A549 (cell line): ENCODE measurements at regions not wholly inside any gene's neighbourhood (a gene's known extent, or its start where the extent isn't known, plus 50 kb on each side); places are given as distances from the start of the nearest gene placed in this dataset.
"Not testable (repeated sequence)": the region's sequence is repeated elsewhere in the genome, so short reads cannot be mapped to it uniquely, and the experiment has no call there.

Source experiments
- ATAC-seq, 2 experiments: fragments of 200-7000 bp in 1 of 2; fragments of >200 bp in 1 of 2; cut with Nextera tagmentation in 1 of 2; cut with Tn5 transposase in 1 of 2; 3 replicates each; pipeline versions ENCODE4 v1.8.0 to v1.9.1; 2018 to 2020; ENCODE audit warnings: mild to moderate bottlenecking in 1 of 2, moderate library complexity in 1 of 2
- CTCF ChIA-PET: fragments of 300-600 bp; sonication (Branson Sonifier 250); formaldehyde crosslinking; extraction: SDS; loops from one replicate; lab custom pipeline; 2021; ENCODE audit warnings: antibody characterized with exemption, inconsistent platforms; lab: Yijun Ruan, JAX
- POLR2A ChIA-PET: fragments of 350-600 bp; formaldehyde crosslinking; extraction: SDS; loops from one replicate; lab custom pipeline; 2021; ENCODE audit warnings: antibody characterized with exemption, inconsistent platforms; lab: Yijun Ruan, JAX
- DNase-seq, 2 experiments: peaks; one replicate each; pipeline versions ENCODE4 v3.0.0 to v3.0.0-alpha.2; 2011 to 2016; ENCODE audit warnings: low read depth in 1 of 2, low spot score in 1 of 2
- FAIRE-seq: peaks from 2 replicates; lab custom pipeline; 2011; peaks lifted over from hg19 to GRCh38; lab: Jason Lieb, UNC
- H3K27ac ChIP-seq, 2 experiments: fragments of >200 bp; sonication (Bioruptor Twin); formaldehyde crosslinking; 3 replicates each; pipeline ENCODE4 v1.5.1; 2016 to 2017
- H3K4me1 ChIP-seq: fragments of >200 bp; sonication (Bioruptor Twin); formaldehyde crosslinking; 3 replicates; pipeline ENCODE4 v1.6.1; 2016
- H3K4me2 ChIP-seq: fragments of >200 bp; sonication (Bioruptor Twin); formaldehyde crosslinking; 3 replicates; pipeline ENCODE4 v1.6.1; 2016
- H3K4me3 ChIP-seq: fragments of >200 bp; sonication (Bioruptor Twin); formaldehyde crosslinking; 3 replicates; pipeline ENCODE4 v1.5.1; 2016
- H3K9me3 ChIP-seq: fragments of >200 bp; sonication (Bioruptor Twin); formaldehyde crosslinking; 3 replicates; pipeline ENCODE4 v1.6.1; 2016
- CEBPB ChIP-seq, 2 experiments: fragments of >200 bp in 1 of 2; sonication (Bioruptor Twin) in 1 of 2; formaldehyde crosslinking in 1 of 2; IDR thresholded peaks; 2 replicates each; pipeline ENCODE4 v1.6.1; 2012 to 2016
- CHD2 ChIP-seq: fragments of 150-350 bp; IDR thresholded peaks from 2 replicates; pipeline ENCODE4 v1.6.1; 2014; ENCODE audit warnings: low read length; ENCODE audit not compliant: partially characterized antibody
- EHF ChIP-seq: fragments of 250-450 bp; sonication (Bioruptor Pico); IDR thresholded peaks from 2 replicates; pipeline ENCODE4 v1.5.0; 2020; ENCODE audit warnings: mild to moderate bottlenecking
- ELK1 ChIP-seq: fragments of 150-350 bp; IDR thresholded peaks from 2 replicates; pipeline ENCODE4 v1.6.1; 2014; ENCODE audit warnings: low read depth, mild to moderate bottlenecking, low read length
- EP300 ChIP-seq, 2 experiments: fragments of >200 bp; sonication (Bioruptor Twin); formaldehyde crosslinking; IDR thresholded peaks; 2 replicates in 1 of 2; 3 replicates in 1 of 2; pipeline ENCODE4 v1.6.1; 2016 to 2017
- ESRRA ChIP-seq: fragments of 150-350 bp; IDR thresholded peaks from 2 replicates; pipeline ENCODE4 v1.6.1; 2014; ENCODE audit warnings: mild to moderate bottlenecking, low read length, borderline replicate concordance
- FOXS1 ChIP-seq: fragments of 250-450 bp; sonication (Bioruptor Pico); IDR thresholded peaks from 2 replicates; pipeline ENCODE4 v1.5.0; 2020; ENCODE audit warnings: mild to moderate bottlenecking, moderate library complexity
- GATA3 ChIP-seq: IDR thresholded peaks from 2 replicates; pipeline ENCODE4 v1.6.1; 2012; ENCODE audit warnings: borderline replicate concordance
- HOXA7 ChIP-seq: fragments of 250-450 bp; sonication (Bioruptor Pico); IDR thresholded peaks from 2 replicates; pipeline ENCODE4 v1.5.0; 2020; ENCODE audit warnings: mild to moderate bottlenecking, moderate library complexity
- HOXB5 ChIP-seq: fragments of 250-450 bp; sonication (Bioruptor Pico); IDR thresholded peaks from 2 replicates; pipeline ENCODE4 v1.5.0; 2020; ENCODE audit warnings: mild to moderate bottlenecking, moderate library complexity
- JUNB ChIP-seq: fragments of >200 bp; sonication (Bioruptor Twin); formaldehyde crosslinking; IDR thresholded peaks from 2 replicates; pipeline ENCODE4 v1.6.1; 2016
- KDM5A ChIP-seq: fragments of 200-600 bp; sonication (generic); IDR thresholded peaks from 2 replicates; pipeline ENCODE4 v1.6.1; 2016; ENCODE audit warnings: antibody characterized with exemption, mild to moderate bottlenecking
- NR3C1 ChIP-seq: fragments of >200 bp; sonication (Bioruptor Twin); formaldehyde crosslinking; IDR thresholded peaks from 3 replicates; pipeline ENCODE4 v1.6.1; 2017
- PHF8 ChIP-seq: fragments of 200-600 bp; sonication (generic); IDR thresholded peaks from 2 replicates; pipeline ENCODE4 v1.6.1; 2016; ENCODE audit warnings: low read depth, mild to moderate bottlenecking, antibody characterized with exemption, moderate library complexity, borderline replicate concordance
- REST ChIP-seq: fragments of 200-600 bp; sonication (generic); IDR thresholded peaks from 2 replicates; pipeline ENCODE4 v1.6.1; 2016; ENCODE audit warnings: antibody characterized with exemption, mild to moderate bottlenecking, moderate library complexity
- SMC3 ChIP-seq: fragments of >200 bp; sonication (Bioruptor Twin); formaldehyde crosslinking; IDR thresholded peaks from 3 replicates; pipeline ENCODE4 v1.6.1; 2018; ENCODE audit warnings: inconsistent platforms
- ZC3H11A ChIP-seq: fragments of 450-650 bp; IDR thresholded peaks from 2 replicates; pipeline ENCODE4 v1.6.1; 2014; ENCODE audit warnings: antibody characterized with exemption, mild to moderate bottlenecking
- WGBS: methylation state at CpG from one replicate; pipeline ENCODE4 v1.1.6; 2017; ENCODE audit errors: missing lambda C conversion rate; 5-methylcytosine and 5-hydroxymethylcytosine counted together

GRCh38 chr22:47303161-47303890, 540.9 kb downstream of the TBC1D22A start:
- no peak for TF ChIP-seq HOXA7
- no peak for TF ChIP-seq FOXS1 (CRISPR knock-in tag)
- no peak for TF ChIP-seq NR3C1
- TF ChIP-seq KDM5A: no peak
- no peak for TF ChIP-seq ZC3H11A
- no peak for TF ChIP-seq SMC3
- TF ChIP-seq JUNB: no peak
- no peak for TF ChIP-seq CHD2
- no peak for TF ChIP-seq ESRRA
- TF ChIP-seq CEBPB (IDR thresholded peaks at IDR 0.05): no peak
- TF ChIP-seq REST: no peak
- no peak for TF ChIP-seq GATA3
- no peak for TF ChIP-seq HOXB5 (CRISPR knock-in tag)
- TF ChIP-seq EP300 (IDR thresholded peaks at IDR 0.05): no peak
- TF ChIP-seq PHF8: no peak
- no peak for TF ChIP-seq EHF (CRISPR knock-in tag)
- TF ChIP-seq, all 56 proteins: peak for 0
- Histone ChIP-seq H3K4me2 (no peak overlapping the region), H3K27ac (no peak overlapping the region), H3K4me1 (peaks cover 4% of the 10 kb centered on the region; the same call in 1 of the 3 replicates), H3K9me3 (no peaks in the 10 kb centered on the region), H3K4me3 (no peak overlapping the region)
- ChIA-PET CTCF (no interaction called here), POLR2A (no interaction called here)
- DNase-seq: no peak
- WGBS: 84% methylated on average over 9 of the region's 14 CpGs
- FAIRE-seq: no peak
- no peak for ATAC-seq

GRCh38 chr22:47302587-47302986, 540.1 kb downstream of the TBC1D22A start:
- H3K4me2 ChIP-seq, POLR2A ChIA-PET, H3K9me3 ChIP-seq, FAIRE-seq, H3K4me3 ChIP-seq, ATAC-seq, DNase-seq, H3K4me1 ChIP-seq, H3K27ac ChIP-seq, CTCF ChIA-PET: not testable (repeated sequence)
- WGBS: 90% methylated on average over 1 of the region's 1 CpG

- DNase-seq: no peak
- ChIA-PET CTCF (no interaction called here), POLR2A (no interaction called here)
- Histone ChIP-seq H3K4me3 (no peak overlapping the region), H3K9me3 (no peaks in the 10 kb centered on the region), H3K4me2 (no peak overlapping the region), H3K27ac (no peak overlapping the region), H3K4me1 (no peaks in the 10 kb centered on the region; the same call in 2 of the 3 replicates)
- no peak for TF ChIP-seq ELK1
- TF ChIP-seq ZC3H11A: no peak
- 70% methylated on average over 10 of the region's 13 CpGs for WGBS
- no peak for ATAC-seq
- no peak for FAIRE-seq
Observed at GRCh38 chr22:47301820-47302475, 539.5 kb downstream of the TBC1D22A start.
